Fibroblast of lung (primary cell): ENCODE measurements at regions not wholly inside any gene's neighbourhood (a gene's known extent, or its start where the extent isn't known, plus 50 kb on each side); places are given as distances from the start of the nearest gene placed in this dataset.

Experiments
- EZH2 ChIP-seq: IDR thresholded peaks from 2 replicates; pipeline ENCODE4 v1.5.1; 2012; ENCODE audit warnings: low read length, control low read depth, mild to moderate bottlenecking; ENCODE audit errors: missing control alignments
- TF ChIP-seq, protein P1 (sequence below), 2 donors: IDR thresholded peaks in 1 of 2; conservative IDR thresholded peaks in 1 of 2; 1 replicate in 1 of 2; 2 replicates in 1 of 2; pipeline ENCODE4 v1.5.1; 2011 to 2012; ENCODE audit warnings: low read length in 2 of 2, control low read depth in 1 of 2, inconsistent platforms in 1 of 2, low read depth in 1 of 2, mild to moderate bottlenecking in 1 of 2

DNA sequence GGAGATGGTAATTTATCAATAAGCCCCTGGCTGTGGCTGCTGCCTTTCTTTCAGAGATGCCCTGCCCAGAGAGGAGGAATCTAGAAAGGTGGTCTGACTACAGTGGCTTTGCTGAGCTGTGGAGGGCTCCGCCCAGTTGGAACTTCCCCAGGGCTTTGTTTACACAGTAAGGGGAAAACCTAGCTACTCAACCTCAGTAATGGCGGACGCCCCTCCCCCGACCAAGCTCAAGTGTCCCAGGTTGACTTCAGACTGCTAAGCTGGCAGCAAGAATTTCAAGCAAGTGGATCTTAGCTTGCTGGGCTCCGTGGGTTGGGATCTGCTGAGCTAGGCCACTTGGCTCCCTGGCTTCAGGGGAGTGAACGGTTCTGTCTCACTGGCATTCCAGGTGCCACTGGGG, 865.4 kb upstream of the ACO1 start:
- TF ChIP-seq, protein P1, sequence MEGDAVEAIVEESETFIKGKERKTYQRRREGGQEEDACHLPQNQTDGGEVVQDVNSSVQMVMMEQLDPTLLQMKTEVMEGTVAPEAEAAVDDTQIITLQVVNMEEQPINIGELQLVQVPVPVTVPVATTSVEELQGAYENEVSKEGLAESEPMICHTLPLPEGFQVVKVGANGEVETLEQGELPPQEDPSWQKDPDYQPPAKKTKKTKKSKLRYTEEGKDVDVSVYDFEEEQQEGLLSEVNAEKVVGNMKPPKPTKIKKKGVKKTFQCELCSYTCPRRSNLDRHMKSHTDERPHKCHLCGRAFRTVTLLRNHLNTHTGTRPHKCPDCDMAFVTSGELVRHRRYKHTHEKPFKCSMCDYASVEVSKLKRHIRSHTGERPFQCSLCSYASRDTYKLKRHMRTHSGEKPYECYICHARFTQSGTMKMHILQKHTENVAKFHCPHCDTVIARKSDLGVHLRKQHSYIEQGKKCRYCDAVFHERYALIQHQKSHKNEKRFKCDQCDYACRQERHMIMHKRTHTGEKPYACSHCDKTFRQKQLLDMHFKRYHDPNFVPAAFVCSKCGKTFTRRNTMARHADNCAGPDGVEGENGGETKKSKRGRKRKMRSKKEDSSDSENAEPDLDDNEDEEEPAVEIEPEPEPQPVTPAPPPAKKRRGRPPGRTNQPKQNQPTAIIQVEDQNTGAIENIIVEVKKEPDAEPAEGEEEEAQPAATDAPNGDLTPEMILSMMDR (conservative IDR thresholded peaks at IDR 0.05 in 1 of 2, IDR thresholded peaks at IDR 0.05 in 1 of 2; ENCODE audit: low read depth in 1 of 2, low read length in 2 of 2): no peak
- TF ChIP-seq EZH2: no peak
